Endothelial cell of umbilical vein (primary cell): ENCODE measurements at regions not wholly inside any gene's neighbourhood (a gene's known extent, or its start where the extent isn't known, plus 50 kb on each side); places are given as distances from the start of the nearest gene placed in this dataset.

Experiments
- BruUV-seq: library from RNA; stranded (reverse); fragments of 400-500 nt; replicated peaks from 2 replicates; lab custom pipeline; 2021; lab: Mats Ljungman, UMichigan
- CTCF ChIA-PET: fragments of 300-600, 350-600 bp; sonication (Branson Sonifier 250); formaldehyde crosslinking; loops from one replicate; lab custom pipeline; 2021; ENCODE audit warnings: antibody characterized with exemption, inconsistent platforms; lab: Charles Lee
- POLR2A ChIA-PET: fragments of 300-600, 350-600 bp; sonication (Branson Sonifier 250); formaldehyde crosslinking; loops from one replicate; lab custom pipeline; 2021; ENCODE audit warnings: antibody characterized with exemption, inconsistent platforms; lab: Charles Lee
- DNase-seq: peaks from one replicate; pipeline ENCODE4 v3.0.0-alpha.2; 2011; ENCODE audit warnings: low read depth, low spot score
- FAIRE-seq: peaks from 2 replicates; lab custom pipeline; 2011; peaks lifted over from hg19 to GRCh38; lab: Jason Lieb, UNC
- H2AFZ ChIP-seq: 2 replicates; pipeline ENCODE4 v1.6.0; 2012; ENCODE audit warnings: low read depth, low read length, control low read depth, inconsistent platforms
- H3K27ac ChIP-seq: 2 replicates; pipeline ENCODE4 v1.5.1; 2011; ENCODE audit warnings: low read depth, mild to moderate bottlenecking, control low read depth, low read length, moderate library complexity; ENCODE audit not compliant: insufficient read depth
- H3K27me3 ChIP-seq, 2 experiments: 2 replicates each; pipeline versions ENCODE4 v1.6.0 to v1.6.1; 2011; ENCODE audit warnings: low read length in 2 of 2, mixed read lengths in 1 of 2; ENCODE audit not compliant: control insufficient read depth in 2 of 2, insufficient read depth in 2 of 2
- H3K36me3 ChIP-seq, 2 experiments: 2 replicates in 1 of 2; 3 replicates in 1 of 2; pipeline ENCODE4 v1.5.1; 2011; ENCODE audit warnings: low read length in 2 of 2, mild to moderate bottlenecking in 1 of 2, moderate library complexity in 1 of 2; ENCODE audit not compliant: control insufficient read depth in 2 of 2, insufficient read depth in 2 of 2; ENCODE audit errors: extremely low read depth in 1 of 2
- H3K4me1 ChIP-seq: 3 replicates; pipeline ENCODE4 v1.5.1; 2011; ENCODE audit warnings: mild to moderate bottlenecking, low read length; ENCODE audit not compliant: control insufficient read depth, insufficient read depth; ENCODE audit errors: extremely low read depth
- H3K4me2 ChIP-seq: 2 replicates; pipeline ENCODE4 v1.6.1; 2011; ENCODE audit warnings: low read length, control low read depth, mixed read lengths; ENCODE audit not compliant: insufficient read depth
- H3K4me3 ChIP-seq, 3 experiments: fragments of 200-600 bp in 1 of 3; sonication (generic), shearing (Covaris generic) in 1 of 3; replicated peaks in 1 of 3; 2 replicates each; pipeline ENCODE4 v1.5.1; 2011 to 2016; ENCODE audit warnings: control low read depth in 3 of 3, low read length in 3 of 3, mild to moderate bottlenecking in 2 of 3, inconsistent platforms in 1 of 3, low read depth in 1 of 3, moderate library complexity in 1 of 3; ENCODE audit not compliant: insufficient read depth in 1 of 3
- H3K79me2 ChIP-seq: 2 replicates; pipeline ENCODE4 v1.6.0; 2012; ENCODE audit warnings: low read length, inconsistent platforms; ENCODE audit not compliant: control insufficient read depth, insufficient read depth
- H3K9ac ChIP-seq: replicated peaks from 2 replicates; pipeline ENCODE3; 2011; ENCODE audit warnings: low read length, control low read depth; ENCODE audit not compliant: insufficient read depth; ENCODE audit errors: extremely low read depth
- H3K9me1 ChIP-seq: replicated peaks from 3 replicates; pipeline ENCODE4 v1.6.0; 2011; ENCODE audit warnings: mild to moderate bottlenecking, low read length; ENCODE audit not compliant: control insufficient read depth, insufficient read depth; ENCODE audit errors: extremely low read depth
- H3K9me3 ChIP-seq: replicated peaks from 2 replicates; pipeline ENCODE4 v1.5.1; 2012; ENCODE audit warnings: low read length, inconsistent platforms; ENCODE audit not compliant: control insufficient read depth, insufficient read depth
- H4K20me1 ChIP-seq: replicated peaks from 2 replicates; pipeline ENCODE3; 2011; ENCODE audit warnings: mild to moderate bottlenecking, low read length; ENCODE audit not compliant: control insufficient read depth, insufficient read depth; ENCODE audit errors: extremely low read depth
- CTCF ChIP-seq, 2 donors: IDR thresholded peaks; 1 replicate in 1 of 2; 2 replicates in 1 of 2; pipeline ENCODE4 v1.5.1; 2011; ENCODE audit warnings: low read length in 2 of 2, mild to moderate bottlenecking in 2 of 2, moderate library complexity in 2 of 2, control low read depth in 1 of 2, inconsistent platforms in 1 of 2, low read depth in 1 of 2; ENCODE audit not compliant: insufficient read depth in 1 of 2; ENCODE audit errors: extremely low read depth in 1 of 2
- EZH2 ChIP-seq: IDR thresholded peaks from 2 replicates; pipeline ENCODE4 v1.6.1; 2012; ENCODE audit warnings: borderline replicate concordance, low read depth, mild to moderate bottlenecking, moderate library complexity, low read length, inconsistent platforms; ENCODE audit not compliant: severe bottlenecking
- FOS ChIP-seq: IDR thresholded peaks from 2 replicates; pipeline ENCODE4 v1.6.1; 2011; ENCODE audit warnings: mild to moderate bottlenecking, low read length, moderate library complexity, borderline replicate concordance; ENCODE audit not compliant: insufficient read depth
- GATA2 ChIP-seq: IDR thresholded peaks from 2 replicates; pipeline ENCODE4 v1.7.0; 2011; ENCODE audit warnings: low read depth, mild to moderate bottlenecking, moderate library complexity, mixed read lengths, low read length; ENCODE audit not compliant: insufficient read length, insufficient read depth
- JUN ChIP-seq: IDR thresholded peaks from 2 replicates; pipeline ENCODE4 v1.6.1; 2011; ENCODE audit warnings: borderline replicate concordance, low read depth; ENCODE audit not compliant: insufficient read length, insufficient read depth
- MAX ChIP-seq: IDR thresholded peaks from 2 replicates; pipeline ENCODE4 v1.6.1; 2011; ENCODE audit not compliant: insufficient read depth, insufficient read length
- MYC ChIP-seq: IDR thresholded peaks from one replicate; pipeline ENCODE4 v1.6.1; 2011; ENCODE audit warnings: mild to moderate bottlenecking, low read depth, low read length
- POLR2A ChIP-seq: IDR thresholded peaks from 2 replicates; pipeline ENCODE4 v1.6.1; 2012; ENCODE audit warnings: low read depth, mild to moderate bottlenecking, control low read depth, low read length
- POLR2AphosphoS5 ChIP-seq: IDR thresholded peaks from 2 replicates; pipeline ENCODE4 v1.6.1; 2012; ENCODE audit warnings: low read depth, mild to moderate bottlenecking, control low read depth, low read length, moderate library complexity; ENCODE audit not compliant: insufficient read depth
- dilution Hi-C: fragments of 300-500 bp; cut with MboI; formaldehyde crosslinking; loops from one replicate; pipeline ENCODE4 v1.15.0; 2019; ENCODE audit warnings: low sequenced_read_pairs; ENCODE audit not compliant: extremely low pct_ligation_motif_present
- intact Hi-C: fragments of 100-400 bp; cut with micrococcal nuclease; formaldehyde crosslinking; loops from one replicate; pipeline ENCODE4 v1.10.0; 2022

GRCh38 chr18:77970814-77971213 is 721.2 kb downstream of the GALR1 start:
- ChIA-PET POLR2A (no interaction called here), CTCF (no interaction called here)
- TF ChIP-seq MYC: no peak
- no peak for TF ChIP-seq GATA2
- TF ChIP-seq MAX: no peak
- no peak for TF ChIP-seq CTCF (IDR thresholded peaks at IDR 0.05; ENCODE audit: extremely low read depth in 1 of 2, insufficient read depth in 1 of 2, low read depth in 1 of 2, low read length in 2 of 2)
- no peak for TF ChIP-seq EZH2
- TF ChIP-seq POLR2A: no peak
- TF ChIP-seq POLR2AphosphoS5: no peak
- no peak for TF ChIP-seq FOS
- no peak for TF ChIP-seq JUN
- no peaks in the 10 kb centered on the region for H3K4me1 ChIP-seq
- H3K27me3 ChIP-seq: no peaks in the 10 kb centered on the region
- FAIRE-seq (no peak), DNase-seq (no peak)
- H3K27ac ChIP-seq: no peak overlapping the region
- intact Hi-C loops: no loop called here
- H3K9ac ChIP-seq: no peak overlapping the region
- peaks cover 2% of the 10 kb centered on the region for H3K9me3 ChIP-seq
- BruUV-seq: no TSS peak
- H2AFZ ChIP-seq: no peak overlapping the region
- no peaks in the 10 kb centered on the region for H4K20me1 ChIP-seq
- no peaks in the 10 kb centered on the region for H3K36me3 ChIP-seq
- H3K9me1 ChIP-seq: no peaks in the 10 kb centered on the region
- no peak overlapping the region for H3K4me3 ChIP-seq
- no peak overlapping the region for H3K4me2 ChIP-seq
- H3K79me2 ChIP-seq: no peaks in the 10 kb centered on the region
- dilution Hi-C loops: no loop called here
